SK-N-SH (cell line): ENCODE measurements at regions not wholly inside any gene's neighbourhood (a gene's known extent, or its start where the extent isn't known, plus 50 kb on each side); places are given as distances from the start of the nearest gene placed in this dataset.

Experiments
- CTCF ChIA-PET: fragments of 300-600, 350-600 bp; formaldehyde crosslinking; extraction: SDS; loops from one replicate; lab custom pipeline; 2021; lab: Yijun Ruan, JAX
- POLR2A ChIA-PET: fragments of 350-600 bp; sonication (Branson Sonifier 250); formaldehyde crosslinking; extraction: SDS; loops from one replicate; lab custom pipeline; 2020; ENCODE audit warnings: antibody characterized with exemption, inconsistent platforms; lab: Yijun Ruan, JAX
- DNase-seq: peaks from one replicate; pipeline ENCODE4 v3.0.0; 2012
- H2AFZ ChIP-seq: fragments of 200-600 bp; sonication (generic); 2 replicates; pipeline ENCODE4 v1.8.1; 2016; ENCODE audit warnings: antibody characterized with exemption, mild to moderate bottlenecking, low read depth
- H3F3A ChIP-seq: fragments of 200-600 bp; sonication (generic); replicated peaks from 2 replicates; pipeline ENCODE3; 2016; ENCODE audit warnings: antibody characterized with exemption, mild to moderate bottlenecking; ENCODE audit not compliant: insufficient read depth
- H3K27ac ChIP-seq, 2 experiments: fragments of 200-500 bp in 1 of 2; fragments of 200-600 bp in 1 of 2; sonication (Bioruptor generic) in 1 of 2; sonication (generic), shearing (Covaris generic) in 1 of 2; 2 replicates each; pipeline versions ENCODE4 v1.5.1 to v1.6.1; 2014 to 2016; ENCODE audit warnings: low read depth in 2 of 2, inconsistent platforms in 1 of 2, low read length in 1 of 2, mild to moderate bottlenecking in 1 of 2, mixed read lengths in 1 of 2
- H3K27me3 ChIP-seq: fragments of 200-600 bp; sonication (generic), shearing (Covaris generic); 2 replicates; pipeline ENCODE4 v1.6.1; 2016; ENCODE audit warnings: mixed run types; ENCODE audit not compliant: insufficient read depth
- H3K36me3 ChIP-seq, 2 experiments: fragments of 200-500 bp in 1 of 2; fragments of 200-600 bp in 1 of 2; sonication (Bioruptor generic) in 1 of 2; sonication (generic) in 1 of 2; replicated peaks in 1 of 2; 2 replicates each; pipeline versions ENCODE3 to v1.5.1; 2014 to 2016; ENCODE audit warnings: low read length in 1 of 2, mild to moderate bottlenecking in 1 of 2; ENCODE audit not compliant: insufficient read depth in 2 of 2, control insufficient read depth in 1 of 2
- H3K4me1 ChIP-seq, 2 experiments: fragments of 200-500 bp in 1 of 2; fragments of 200-600 bp in 1 of 2; sonication (Bioruptor generic) in 1 of 2; sonication (generic), shearing (Covaris generic) in 1 of 2; 2 replicates each; pipeline versions ENCODE4 v1.5.1 to v1.6.1; 2014 to 2016; ENCODE audit warnings: low read depth in 1 of 2, low read length in 1 of 2, mixed run types in 1 of 2; ENCODE audit not compliant: insufficient read depth in 2 of 2, control insufficient read depth in 1 of 2
- H3K4me2 ChIP-seq: fragments of 200-600 bp; sonication (generic), shearing (Covaris generic); 2 replicates; pipeline ENCODE4 v1.6.1; 2017; ENCODE audit warnings: mixed run types
- H3K4me3 ChIP-seq, 2 experiments: fragments of 200-500 bp in 1 of 2; fragments of 200-600 bp in 1 of 2; sonication (Bioruptor generic) in 1 of 2; sonication (generic), shearing (Covaris generic) in 1 of 2; 2 replicates each; pipeline versions ENCODE4 v1.5.1 to v1.8.1; 2014 to 2016; ENCODE audit warnings: low read depth in 2 of 2, inconsistent platforms in 1 of 2, low read length in 1 of 2, mild to moderate bottlenecking in 1 of 2, mixed read lengths in 1 of 2, moderate library complexity in 1 of 2
- H3K79me2 ChIP-seq: fragments of 200-600 bp; sonication (generic); 2 replicates; pipeline ENCODE4 v1.8.1; 2017; ENCODE audit warnings: mild to moderate bottlenecking; ENCODE audit not compliant: insufficient read depth
- H3K9ac ChIP-seq: fragments of 200-600 bp; sonication (generic); 2 replicates; pipeline ENCODE4 v1.6.1; 2017; ENCODE audit warnings: mixed run types
- H3K9me2 ChIP-seq: fragments of 200-600 bp; sonication (generic); 2 replicates; pipeline ENCODE4 v1.6.1; 2017; ENCODE audit warnings: mixed run types
- H3K9me3 ChIP-seq: fragments of 200-600 bp; sonication (generic); 2 replicates; pipeline ENCODE4 v1.6.1; 2017; ENCODE audit warnings: mixed run types, mild to moderate bottlenecking, moderate library complexity
- H4K20me1 ChIP-seq: fragments of 200-600 bp; sonication (generic); 2 replicates; pipeline ENCODE4 v1.6.1; 2017; ENCODE audit warnings: mild to moderate bottlenecking, mixed run types; ENCODE audit not compliant: insufficient read depth
- CTCF ChIP-seq: fragments of 200-600 bp; sonication (generic); IDR thresholded peaks from 2 replicates; pipeline ENCODE4 v1.6.1; 2017; ENCODE audit warnings: antibody characterized with exemption, mild to moderate bottlenecking, moderate library complexity
- FOSL2 ChIP-seq: IDR thresholded peaks from 2 replicates; pipeline ENCODE4 v1.4.0; 2012; ENCODE audit warnings: low read depth, mild to moderate bottlenecking, moderate library complexity, borderline replicate concordance
- FOXJ3 ChIP-seq: sonication (generic); formaldehyde crosslinking; IDR thresholded peaks from 2 replicates; pipeline ENCODE4 v1.5.1; 2020; ENCODE audit warnings: mild to moderate bottlenecking, missing genetic modification reagents
- FOXM1 ChIP-seq: IDR thresholded peaks from 2 replicates; pipeline ENCODE4 v1.4.0; 2012; ENCODE audit warnings: low read depth, mild to moderate bottlenecking
- MAX ChIP-seq: IDR thresholded peaks from 2 replicates; pipeline ENCODE4 v1.4.0; 2012; ENCODE audit warnings: low read depth
- RXRA ChIP-seq: IDR thresholded peaks from 2 replicates; pipeline ENCODE4 v1.4.0; 2012; ENCODE audit warnings: low read depth, mild to moderate bottlenecking, borderline replicate concordance
- TCF12 ChIP-seq: IDR thresholded peaks from 2 replicates; pipeline ENCODE4 v1.4.0; 2012
- TEAD4 ChIP-seq: IDR thresholded peaks from 2 replicates; pipeline ENCODE4 v1.4.0; 2012; ENCODE audit warnings: mild to moderate bottlenecking, borderline replicate concordance; ENCODE audit not compliant: insufficient read depth
- USF1 ChIP-seq: IDR thresholded peaks from 2 replicates; pipeline ENCODE4 v1.4.0; 2012; ENCODE audit warnings: low read depth, borderline replicate concordance
- WGBS: methylation state at CpG from one replicate; pipeline ENCODE4 v1.1.6; 2017; ENCODE audit warnings: low lambda C conversion rate; 5-methylcytosine and 5-hydroxymethylcytosine counted together
- TF ChIP-seq, protein P1 (sequence below): fragments of 150-350 bp; IDR thresholded peaks from 2 replicates; pipeline ENCODE4 v1.6.1; 2016; ENCODE audit warnings: mild to moderate bottlenecking, low read depth, low read length
- TF ChIP-seq, protein P2 (sequence below): fragments of 150-350 bp; IDR thresholded peaks from 2 replicates; pipeline ENCODE4 v1.6.1; 2017; ENCODE audit warnings: antibody characterized with exemption, low read length, low read depth, borderline replicate concordance

DNA sequence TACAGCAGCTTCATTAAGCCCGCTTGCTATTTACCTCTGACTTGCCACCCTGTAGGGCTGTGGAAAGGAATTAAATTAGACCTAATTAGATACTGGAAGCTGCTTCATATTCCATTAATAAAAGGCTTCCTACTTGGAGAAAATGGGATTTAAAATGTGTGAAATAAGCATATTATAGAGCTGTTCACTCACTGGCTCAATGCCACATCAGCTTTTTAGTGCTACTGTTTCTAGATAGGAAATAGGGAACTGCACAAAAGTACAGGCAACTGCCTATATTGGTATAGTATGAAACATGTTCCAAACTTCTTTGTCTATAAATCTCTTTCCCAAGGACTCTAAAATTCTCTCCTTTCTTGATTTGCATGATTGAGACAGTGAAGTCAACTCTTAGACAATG lies 407.9 kb upstream of the AADAT start (continued):
- TF ChIP-seq USF1 (no peak), TEAD4 (no peak), RXRA (no peak)
- TF ChIP-seq, protein P1, sequence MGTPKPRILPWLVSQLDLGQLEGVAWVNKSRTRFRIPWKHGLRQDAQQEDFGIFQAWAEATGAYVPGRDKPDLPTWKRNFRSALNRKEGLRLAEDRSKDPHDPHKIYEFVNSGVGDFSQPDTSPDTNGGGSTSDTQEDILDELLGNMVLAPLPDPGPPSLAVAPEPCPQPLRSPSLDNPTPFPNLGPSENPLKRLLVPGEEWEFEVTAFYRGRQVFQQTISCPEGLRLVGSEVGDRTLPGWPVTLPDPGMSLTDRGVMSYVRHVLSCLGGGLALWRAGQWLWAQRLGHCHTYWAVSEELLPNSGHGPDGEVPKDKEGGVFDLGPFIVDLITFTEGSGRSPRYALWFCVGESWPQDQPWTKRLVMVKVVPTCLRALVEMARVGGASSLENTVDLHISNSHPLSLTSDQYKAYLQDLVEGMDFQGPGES = no peak

GRCh38 chr4:170497112-170497511 lies 407.4 kb upstream of the AADAT start:
- H4K20me1 ChIP-seq = no peaks in the 10 kb centered on the region
- H3K9me3 ChIP-seq = no peaks in the 10 kb centered on the region
- peak overlapping the region; percentile 52 to 69 for H3K4me3 ChIP-seq
- H3K36me3 ChIP-seq = no peaks in the 10 kb centered on the region
- H3K9me2 ChIP-seq = no peaks in the 10 kb centered on the region
- no peaks in the 10 kb centered on the region for H3F3A ChIP-seq
- TF ChIP-seq FOXJ3 (CRISPR knock-in tag) = no peak
- peak; percentile 26 for TF ChIP-seq CTCF
- 10% methylated on average over 10 of the region's 12 CpGs for WGBS
- peak; percentile 3 for DNase-seq
- ChIA-PET CTCF (no interaction called here), POLR2A (no interaction called here)
- no peak overlapping the region for H3K27ac ChIP-seq
- peak overlapping the region; percentile 75 for H3K4me2 ChIP-seq
- H3K79me2 ChIP-seq = no peaks in the 10 kb centered on the region
- peak overlapping the region; percentile 70 for H2AFZ ChIP-seq
- peaks cover 0 to 2% of the 10 kb centered on the region in 2 experiments; a peak in 1 of 4 replicates for H3K4me1 ChIP-seq
- H3K27me3 ChIP-seq = no peaks in the 10 kb centered on the region
- H3K9ac ChIP-seq = peak overlapping the region; percentile 25; the same call in 1 of the 2 replicates

DNA sequence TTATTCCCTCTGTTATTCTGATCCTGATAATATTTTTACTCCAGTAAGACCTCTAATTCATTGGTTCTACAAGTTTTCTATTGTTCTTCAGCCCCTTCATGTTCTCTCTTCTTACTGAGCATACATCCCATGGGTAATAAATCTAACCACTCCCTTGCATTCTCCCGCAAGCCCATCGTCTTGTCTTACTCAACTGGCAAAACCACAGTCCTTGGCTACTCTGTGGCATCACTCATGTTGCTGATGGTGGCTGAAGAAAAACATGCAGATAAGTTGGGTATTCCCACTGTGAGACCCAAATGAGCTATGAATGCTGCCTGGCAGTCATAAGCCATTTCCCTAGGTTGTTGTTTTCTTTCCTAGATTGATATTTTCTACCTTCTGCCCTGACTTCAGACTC lies 402.2 kb upstream of the AADAT start:
- no peak overlapping the region for H3K9ac ChIP-seq
- no peaks in the 10 kb centered on the region for H4K20me1 ChIP-seq
- H3K36me3 ChIP-seq = no peaks in the 10 kb centered on the region
- no peaks in the 10 kb centered on the region for H3K27me3 ChIP-seq
- no peak overlapping the region for H3K27ac ChIP-seq
- WGBS = 63% methylated on average over 2 of the region's 2 CpGs
- no peaks in the 10 kb centered on the region for H3F3A ChIP-seq
- TF ChIP-seq FOXM1 (no peak), FOSL2 (no peak), TCF12 (no peak), MAX (no peak)
- TF ChIP-seq, protein P1 = no peak
- TF ChIP-seq, protein P2, sequence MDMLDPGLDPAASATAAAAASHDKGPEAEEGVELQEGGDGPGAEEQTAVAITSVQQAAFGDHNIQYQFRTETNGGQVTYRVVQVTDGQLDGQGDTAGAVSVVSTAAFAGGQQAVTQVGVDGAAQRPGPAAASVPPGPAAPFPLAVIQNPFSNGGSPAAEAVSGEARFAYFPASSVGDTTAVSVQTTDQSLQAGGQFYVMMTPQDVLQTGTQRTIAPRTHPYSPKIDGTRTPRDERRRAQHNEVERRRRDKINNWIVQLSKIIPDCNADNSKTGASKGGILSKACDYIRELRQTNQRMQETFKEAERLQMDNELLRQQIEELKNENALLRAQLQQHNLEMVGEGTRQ = no peak
- no peaks in the 10 kb centered on the region for H3K9me2 ChIP-seq
- ChIA-PET POLR2A (no interaction called here), CTCF (no interaction called here)
- no peak for DNase-seq
- H2AFZ ChIP-seq = no peak overlapping the region
- H3K4me3 ChIP-seq = no peak overlapping the region
- no peaks in the 10 kb centered on the region for H3K79me2 ChIP-seq
- H3K4me2 ChIP-seq = no peak overlapping the region
- H3K4me1 ChIP-seq = peaks cover 0 to under 1% of the 10 kb centered on the region in 2 experiments; a peak in 1 of 4 replicates
- H3K9me3 ChIP-seq = no peaks in the 10 kb centered on the region
